SK-N-MC (cell line): ENCODE measurements at regions not wholly inside any gene's neighbourhood (a gene's known extent, or its start where the extent isn't known, plus 50 kb on each side); places are given as distances from the start of the nearest gene placed in this dataset.

Source experiments
- EZH2 ChIP-seq: fragments of 200-600 bp; sonication (generic); IDR thresholded peaks from one replicate; pipeline ENCODE4 v1.6.1; 2017; ENCODE audit warnings: antibody characterized with exemption
- POLR2AphosphoS5 ChIP-seq: IDR thresholded peaks from 2 replicates; pipeline ENCODE4 v1.6.1; 2012; ENCODE audit warnings: mild to moderate bottlenecking, low read depth, low read length, borderline replicate concordance

- no peak for TF ChIP-seq EZH2
- no peak for TF ChIP-seq POLR2AphosphoS5
Observed at GRCh38 chr1:196075621-196076020, 532.6 kb downstream of the KCNT2 start.
